IMR-90 (cell line): ENCODE measurements at regions not wholly inside any gene's neighbourhood (a gene's known extent, or its start where the extent isn't known, plus 50 kb on each side); places are given as distances from the start of the nearest gene placed in this dataset.

ENCODE experiments used
- ATAC-seq: fragments of 200-7000 bp; cut with Tn5 transposase; 2 replicates; pipeline ENCODE4 v1.9.1; 2020; ENCODE audit warnings: low read depth, mild to moderate bottlenecking, moderate library complexity
- BruUV-seq: library from RNA; stranded (reverse); fragments of 400-500 nt; replicated peaks from 2 replicates; lab custom pipeline; 2021; lab: Mats Ljungman, UMichigan
- CTCF ChIA-PET: fragments of 300-600 bp; formaldehyde crosslinking; extraction: SDS; loops from one replicate; lab custom pipeline; 2021; ENCODE audit warnings: antibody characterized with exemption; lab: Yijun Ruan, JAX
- POLR2A ChIA-PET: fragments of 300-600 bp; sonication (Branson Sonifier 250); formaldehyde crosslinking; loops from one replicate; lab custom pipeline; 2022; ENCODE audit warnings: antibody characterized with exemption; ENCODE audit not compliant: unreplicated experiment; lab: Charles Lee
- DNase-seq: peaks from one replicate; pipeline ENCODE4 v3.0.0; 2013
- H2AFZ ChIP-seq: replicated peaks from 2 replicates; pipeline ENCODE3; 2013; ENCODE audit warnings: low read length, mild to moderate bottlenecking; ENCODE audit not compliant: poor library complexity
- H2AK5ac ChIP-seq: 2 replicates; pipeline ENCODE4 v1.6.1; 2013; ENCODE audit warnings: low read depth, low read length, inconsistent platforms
- H2AK9ac ChIP-seq: replicated peaks from 2 replicates; pipeline ENCODE3; 2013; ENCODE audit warnings: mild to moderate bottlenecking, low read depth, low read length, moderate library complexity; ENCODE audit not compliant: poor library complexity
- H2BK120ac ChIP-seq: 2 replicates; pipeline ENCODE4 v1.6.1; 2013; ENCODE audit warnings: low read depth, low read length, inconsistent platforms
- H2BK15ac ChIP-seq: 3 replicates; pipeline ENCODE4 v1.6.1; 2013; ENCODE audit warnings: low read depth, low read length, inconsistent platforms
- H2BK20ac ChIP-seq: 2 replicates; pipeline ENCODE4 v1.6.1; 2013; ENCODE audit warnings: low read depth, mild to moderate bottlenecking, inconsistent platforms, low read length, moderate library complexity
- H2BK5ac ChIP-seq: 2 replicates; pipeline ENCODE4 v1.6.1; 2013; ENCODE audit warnings: mild to moderate bottlenecking, low read depth, low read length, inconsistent platforms; ENCODE audit not compliant: poor library complexity, severe bottlenecking
- H3K14ac ChIP-seq: replicated peaks from 2 replicates; pipeline ENCODE4 v1.6.1; 2013; ENCODE audit warnings: low read depth, low read length, inconsistent platforms
- H3K18ac ChIP-seq: 2 replicates; pipeline ENCODE4 v1.6.1; 2013; ENCODE audit warnings: low read depth, low read length, control low read depth
- H3K23ac ChIP-seq: 2 replicates; pipeline ENCODE4 v1.6.1; 2013; ENCODE audit warnings: low read depth, low read length, inconsistent platforms
- H3K27ac ChIP-seq: 2 replicates; pipeline ENCODE4 v1.5.1; 2013; ENCODE audit warnings: mild to moderate bottlenecking, control low read depth, low read length; ENCODE audit not compliant: insufficient read depth
- H3K27me3 ChIP-seq: 2 replicates; pipeline ENCODE4 v1.6.1; 2013; ENCODE audit warnings: low read length; ENCODE audit not compliant: control insufficient read depth, insufficient read depth
- H3K36me3 ChIP-seq: 2 replicates; pipeline ENCODE4 v1.6.1; 2013; ENCODE audit warnings: low read length, mixed read lengths; ENCODE audit not compliant: control insufficient read depth, insufficient read depth
- H3K4ac ChIP-seq: 2 replicates; pipeline ENCODE4 v1.6.1; 2013; ENCODE audit warnings: low read depth, low read length, inconsistent platforms
- H3K4me1 ChIP-seq: 2 replicates; pipeline ENCODE4 v1.6.1; 2013; ENCODE audit warnings: low read length, mixed read lengths; ENCODE audit not compliant: control insufficient read depth, insufficient read depth
- H3K4me2 ChIP-seq: 2 replicates; pipeline ENCODE4 v1.6.1; 2013; ENCODE audit warnings: low read depth, mild to moderate bottlenecking, control low read depth, low read length, moderate library complexity
- H3K4me3 ChIP-seq: 2 replicates; pipeline ENCODE4 v1.5.1; 2013; ENCODE audit warnings: low read depth, mild to moderate bottlenecking, control low read depth, low read length, moderate library complexity; ENCODE audit not compliant: insufficient read depth
- H3K56ac ChIP-seq: 2 replicates; pipeline ENCODE4 v1.6.1; 2013; ENCODE audit warnings: low read length, inconsistent platforms; ENCODE audit not compliant: insufficient read depth; ENCODE audit errors: extremely low read depth
- H3K79me1 ChIP-seq, 2 experiments: 2 replicates each; pipeline ENCODE4 v1.6.1; 2013; ENCODE audit warnings: low read length in 2 of 2, inconsistent platforms in 1 of 2, low read depth in 1 of 2
- H3K9ac ChIP-seq: 2 replicates; pipeline ENCODE4 v1.6.1; 2013; ENCODE audit warnings: low read depth, low read length, control low read depth
- H3K9me1 ChIP-seq: 2 replicates; pipeline ENCODE4 v1.6.1; 2013; ENCODE audit warnings: low read length, inconsistent platforms; ENCODE audit not compliant: insufficient read depth
- H3K9me3 ChIP-seq: 2 replicates; pipeline ENCODE4 v1.6.1; 2013; ENCODE audit warnings: low read length; ENCODE audit not compliant: control insufficient read depth, insufficient read depth
- H4K20me1 ChIP-seq: 2 replicates; pipeline ENCODE4 v1.6.1; 2013; ENCODE audit warnings: low read length, inconsistent platforms; ENCODE audit not compliant: insufficient read depth
- H4K5ac ChIP-seq: 2 replicates; pipeline ENCODE4 v1.6.1; 2013; ENCODE audit warnings: mild to moderate bottlenecking, low read depth, low read length, control low read depth
- H4K8ac ChIP-seq, 2 experiments: 2 replicates each; pipeline ENCODE4 v1.6.1; 2013; ENCODE audit warnings: low read depth in 2 of 2, low read length in 2 of 2, control low read depth in 1 of 2, inconsistent platforms in 1 of 2
- H4K91ac ChIP-seq: 2 replicates; pipeline ENCODE4 v1.6.1; 2013; ENCODE audit warnings: low read depth, low read length, inconsistent platforms; ENCODE audit not compliant: insufficient read depth
- CEBPB ChIP-seq: IDR thresholded peaks from 2 replicates; pipeline ENCODE4 v1.6.1; 2012; ENCODE audit warnings: low read depth, low read length, improper control_type of control experiment
- CTCF ChIP-seq: conservative IDR thresholded peaks from 2 replicates; pipeline ENCODE4 v1.5.1; 2012; ENCODE audit warnings: mild to moderate bottlenecking, low read depth, low read length, improper control_type of control experiment
- FOS ChIP-seq: fragments of 150-350 bp; IDR thresholded peaks from 2 replicates; pipeline ENCODE4 v1.6.1; 2016; ENCODE audit warnings: low read depth, low read length
- MXI1 ChIP-seq: IDR thresholded peaks from 2 replicates; pipeline ENCODE4 v1.6.1; 2012; ENCODE audit warnings: low read depth, mild to moderate bottlenecking, low read length, moderate library complexity, borderline replicate concordance
- NFE2L2 ChIP-seq: fragments of 150-350 bp; IDR thresholded peaks from 2 replicates; pipeline ENCODE4 v1.6.1; 2016; ENCODE audit warnings: low read depth, mild to moderate bottlenecking, low read length
- RAD21 ChIP-seq: IDR thresholded peaks from 2 replicates; pipeline ENCODE4 v1.6.1; 2012; ENCODE audit warnings: low read length, improper control_type of control experiment
- SMC3 ChIP-seq: fragments of 150-350 bp; IDR thresholded peaks from 2 replicates; pipeline ENCODE4 v1.6.1; 2016; ENCODE audit warnings: low read depth, mild to moderate bottlenecking, antibody characterized with exemption, low read length, moderate library complexity
- USF2 ChIP-seq: fragments of 150-350 bp; IDR thresholded peaks from 2 replicates; pipeline ENCODE4 v1.6.1; 2017; ENCODE audit warnings: mild to moderate bottlenecking, antibody characterized with exemption, low read length, low read depth
- WGBS, 2 experiments: methylation state at CpG; one replicate each; pipeline versions ENCODE4 v1.1.5 to v1.1.7; 2013; ENCODE audit warnings: missing lambda C conversion rate in 2 of 2; ENCODE audit not compliant: insufficient read length in 1 of 2; ENCODE audit errors: extremely low coverage in 2 of 2; 5-methylcytosine and 5-hydroxymethylcytosine counted together
- dilution Hi-C: fragments of 300-500 bp; cut with HindIII; formaldehyde crosslinking; loops from one replicate; pipeline ENCODE4 v1.14.3; 2018; ENCODE audit warnings: low sequenced_read_pairs; ENCODE audit not compliant: unreplicated experiment
- in situ Hi-C: fragments of 300-500 bp; cut with MboI; formaldehyde crosslinking; loops from 3 replicates; pipeline ENCODE4 v1.14.3; 2019; ENCODE audit warnings: low sequenced_read_pairs, inconsistent platforms, mixed read lengths
- intact Hi-C: fragments of 100-400 bp; cut with micrococcal nuclease; formaldehyde crosslinking; loops from 2 replicates; pipeline ENCODE4 v1.10.0; 2022

- H2AK5ac ChIP-seq = no peak overlapping the region
- no peaks in the 10 kb centered on the region for H3K36me3 ChIP-seq
- H3K4me1 ChIP-seq = no peaks in the 10 kb centered on the region
- H4K91ac ChIP-seq = no peak overlapping the region
- H3K56ac ChIP-seq = no peak overlapping the region
- POLR2A ChIA-PET = no interaction called here
- no peak overlapping the region for H3K9ac ChIP-seq
- no peak overlapping the region for H3K27ac ChIP-seq
- in situ Hi-C loops (no loop called here), dilution Hi-C loops (no loop called here), intact Hi-C loops (no loop called here)
- ATAC-seq (no peak), DNase-seq (no peak)
- TF ChIP-seq SMC3 = no peak
- TF ChIP-seq CEBPB = no peak
- no peak for TF ChIP-seq USF2
- TF ChIP-seq FOS = no peak
- no peak for TF ChIP-seq CTCF
- TF ChIP-seq NFE2L2 = no peak
- TF ChIP-seq MXI1 = no peak
- no peak for TF ChIP-seq RAD21
- no peak overlapping the region for H2BK120ac ChIP-seq
- H3K23ac ChIP-seq = no peak overlapping the region
- no peak overlapping the region for H2AK9ac ChIP-seq
- H3K9me1 ChIP-seq = no peaks in the 10 kb centered on the region
- BruUV-seq = no TSS peak
- H2BK15ac ChIP-seq = no peak overlapping the region
- H3K4me3 ChIP-seq = no peak overlapping the region
- no peak overlapping the region for H3K14ac ChIP-seq
- H3K18ac ChIP-seq = no peak overlapping the region
- H4K20me1 ChIP-seq = no peaks in the 10 kb centered on the region
- H3K79me1 ChIP-seq = no peaks in the 10 kb centered on the region
- CTCF ChIA-PET = interaction anchor here (0.7 kb wide), 1 partner anchor 14 kb away, joined by 3 read pairs; no protein-coding TSS in a partner anchor
- H3K27me3 ChIP-seq = peaks cover 11% of the 10 kb centered on the region
- no peak overlapping the region for H2BK5ac ChIP-seq
- no peak overlapping the region for H4K5ac ChIP-seq
- H3K4me2 ChIP-seq = no peak overlapping the region
- WGBS, 2 experiments = 56% methylated on average over 3 of the region's 14 CpGs; no CpG with 5 or more reads in 1 of the 2 experiments
- no peak overlapping the region for H4K8ac ChIP-seq
- H2BK20ac ChIP-seq = no peak overlapping the region
- H3K9me3 ChIP-seq = peaks cover 2% of the 10 kb centered on the region; the same call in 1 of the 2 replicates
- no peak overlapping the region for H2AFZ ChIP-seq
- H3K4ac ChIP-seq = no peak overlapping the region
Observed at GRCh38 chr5:1933364-1934055, 50.8 kb upstream of the IRX4 start.
